ENCODE measurements at regions not wholly inside any gene's neighbourhood (a gene's known extent, or its start where the extent isn't known, plus 50 kb on each side); places are given as distances from the start of the nearest gene placed in this dataset.
A peak's percentile ranks its signal among the peaks of the same experiment; 100 is the strongest.
"Not testable (repeated sequence)": the region's sequence is repeated elsewhere in the genome, so short reads cannot be mapped to it uniquely, and the experiment has no call there.

GRCh38 chr7:33784000-33784399 is 121.3 kb upstream of the BMPER start:
- no peak for DNase-seq (ENCODE audit: low read depth)

DNA sequence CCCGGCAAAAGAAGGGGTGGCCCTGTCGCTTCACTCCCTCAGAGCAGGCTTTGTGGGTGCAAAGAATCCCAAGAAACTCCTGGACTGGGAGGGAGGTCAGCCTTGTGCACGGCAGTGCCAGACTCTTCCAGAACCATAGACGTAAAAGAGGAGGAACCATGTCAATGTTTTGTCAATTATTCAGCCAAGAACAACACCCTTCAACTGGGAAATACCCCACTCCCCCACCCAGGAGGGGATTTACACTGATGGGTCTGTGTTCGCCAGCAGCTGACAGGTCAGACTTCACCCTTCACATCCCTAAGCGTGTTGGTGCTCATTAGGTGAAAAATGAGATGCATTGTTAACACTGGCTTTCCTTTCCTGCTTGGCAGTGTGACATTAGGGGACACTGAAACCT is 116.8 kb upstream of the BMPER start:
- no peak for DNase-seq (ENCODE audit: low read depth)

DNA sequence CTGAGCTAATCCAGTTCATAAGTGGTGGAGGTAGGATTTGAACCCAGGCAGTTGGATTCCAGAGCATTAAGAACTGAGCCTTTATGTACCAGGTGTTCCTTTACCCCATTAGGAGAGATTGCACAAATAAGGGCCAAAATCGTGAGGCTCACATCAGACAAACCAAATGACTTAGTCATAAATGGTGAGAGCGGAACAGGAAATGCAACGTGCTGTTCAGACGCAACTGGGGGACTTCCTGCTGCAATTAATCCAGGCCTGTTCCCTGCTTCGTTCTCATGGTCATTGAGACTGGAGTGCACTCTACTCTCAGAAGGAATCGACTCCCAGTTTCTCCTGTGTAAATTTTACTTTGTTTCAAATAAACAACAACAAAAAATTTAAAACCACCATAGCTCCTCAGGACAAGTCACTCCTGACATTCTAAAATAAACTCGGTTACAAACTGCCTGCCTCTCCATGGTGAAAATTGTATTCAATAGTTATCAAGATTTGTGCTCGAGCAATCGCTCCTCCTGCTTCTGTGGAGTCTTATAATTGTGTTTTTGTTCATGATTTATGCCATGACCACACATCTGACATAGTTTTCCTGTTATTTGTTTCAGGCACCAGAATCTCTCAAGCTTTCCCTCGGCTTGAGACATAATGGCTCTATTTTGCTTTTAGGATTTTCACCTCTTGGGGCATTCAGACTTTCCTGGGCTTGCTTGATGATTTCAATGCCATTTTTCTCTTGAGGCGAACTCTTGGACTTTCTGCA is 115.3 kb upstream of the BMPER start:
- no peak for DNase-seq (ENCODE audit: low read depth)

- no peak for DNase-seq (ENCODE audit: low read depth)
Measured at GRCh38 chr7:33790746-33791145, 114.6 kb upstream of the BMPER start.

- no peak for DNase-seq (ENCODE audit: low read depth)
Measured at GRCh38 chr7:33792041-33792440, 113.3 kb upstream of the BMPER start.

DNA sequence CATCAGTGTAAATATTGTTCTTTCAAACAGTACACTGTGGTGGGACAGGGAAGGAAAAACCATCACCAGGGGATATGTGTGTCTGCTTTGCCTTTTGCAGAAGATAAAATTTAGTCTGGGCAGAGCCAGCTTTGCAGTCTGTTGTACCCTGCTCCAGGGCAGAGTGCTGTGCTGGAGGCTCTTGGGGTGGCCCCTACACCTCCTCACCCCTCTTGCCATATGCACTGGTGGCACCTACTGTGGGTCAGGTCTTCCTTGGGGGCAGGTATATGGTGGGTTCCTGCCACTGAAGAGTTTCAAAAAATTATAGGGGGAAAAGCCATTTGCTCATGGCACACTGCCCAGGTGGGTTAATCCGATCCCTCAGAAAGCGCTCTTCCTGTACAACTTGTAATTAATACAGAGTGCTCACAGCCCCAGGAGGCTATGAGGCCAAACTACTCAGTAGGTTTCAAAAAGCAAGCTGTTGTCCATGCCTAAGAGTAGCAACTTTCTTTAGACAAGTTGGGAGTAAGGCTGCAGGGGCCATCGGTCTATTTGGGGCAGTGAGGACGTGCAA is 112.7 kb upstream of the BMPER start:
- DNase-seq (ENCODE audit: low read depth), result no peak

DNA sequence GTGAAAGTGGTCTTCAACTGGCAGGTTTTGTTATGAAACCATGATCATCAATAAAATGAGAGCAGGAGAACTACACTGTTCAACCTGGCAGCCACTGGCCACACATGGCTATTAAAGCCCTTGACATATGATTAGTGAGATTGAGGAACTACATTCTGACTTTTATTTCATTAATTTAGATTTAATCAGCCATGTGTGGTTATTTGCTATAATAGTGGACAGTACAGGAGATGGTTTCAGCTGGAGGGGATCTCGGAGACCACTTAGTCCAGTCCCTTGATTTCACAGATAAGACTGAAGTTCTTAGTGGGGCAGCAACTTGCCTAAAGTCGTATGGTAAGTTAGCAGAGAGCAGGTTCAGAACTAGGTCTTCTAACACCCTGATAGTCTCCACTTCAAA is 111.7 kb upstream of the BMPER start:
- no peak for DNase-seq (ENCODE audit: low read depth)

- DNase-seq (ENCODE audit: low read depth), result peak; percentile 13
Measured at GRCh38 chr7:33794419-33794818, 110.9 kb upstream of the BMPER start.

DNA sequence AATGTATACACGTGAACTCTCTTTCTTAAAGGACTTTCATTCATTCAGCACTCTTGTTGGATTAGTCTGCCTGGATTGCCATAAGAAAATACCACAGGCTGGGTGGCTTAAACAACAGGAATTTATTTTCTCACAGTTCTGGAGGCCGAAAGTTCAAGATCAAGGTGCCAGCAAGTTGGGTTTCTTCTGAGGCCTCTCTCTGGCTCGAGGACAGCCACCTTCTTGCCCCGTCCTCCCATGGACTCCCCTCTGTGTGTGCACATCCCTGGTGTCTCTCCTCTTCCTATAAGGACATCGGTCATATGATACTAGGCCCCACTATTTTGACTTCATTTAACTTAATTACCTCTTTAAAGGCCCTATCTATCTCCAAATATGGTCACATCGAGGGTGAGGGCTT is 110.4 kb upstream of the BMPER start:
- no peak for DNase-seq (ENCODE audit: low read depth)

DNA sequence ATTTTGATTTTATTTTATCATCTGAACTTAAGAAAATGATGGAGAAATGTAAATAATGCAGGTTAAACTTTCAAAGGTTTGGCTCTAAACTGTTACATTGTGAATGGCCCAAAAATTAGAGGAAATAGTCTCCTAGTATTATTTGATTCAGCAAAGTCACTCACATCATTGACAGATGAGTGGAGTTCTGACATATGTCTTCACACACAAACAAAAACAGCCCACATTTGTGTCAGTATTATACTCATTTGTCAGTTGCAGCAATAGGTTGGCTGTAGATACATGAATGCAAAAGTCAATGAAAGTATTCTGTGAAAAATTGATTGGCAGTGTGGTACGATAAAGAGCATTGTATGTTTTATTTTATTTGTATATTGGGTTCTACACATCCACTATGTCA is 108.8 kb upstream of the BMPER start:
- no peak for DNase-seq (ENCODE audit: low read depth)

GRCh38 chr7:33797512-33797911 is 107.8 kb upstream of the BMPER start:
- DNase-seq (ENCODE audit: low read depth), result not testable (repeated sequence)

- DNase-seq (ENCODE audit: low read depth), result no peak
Measured at GRCh38 chr7:33798686-33799325, 106.5 kb upstream of the BMPER start.

GRCh38 chr7:33799766-33800165 is 105.6 kb upstream of the BMPER start:
- no peak for DNase-seq (ENCODE audit: low read depth)

DNA sequence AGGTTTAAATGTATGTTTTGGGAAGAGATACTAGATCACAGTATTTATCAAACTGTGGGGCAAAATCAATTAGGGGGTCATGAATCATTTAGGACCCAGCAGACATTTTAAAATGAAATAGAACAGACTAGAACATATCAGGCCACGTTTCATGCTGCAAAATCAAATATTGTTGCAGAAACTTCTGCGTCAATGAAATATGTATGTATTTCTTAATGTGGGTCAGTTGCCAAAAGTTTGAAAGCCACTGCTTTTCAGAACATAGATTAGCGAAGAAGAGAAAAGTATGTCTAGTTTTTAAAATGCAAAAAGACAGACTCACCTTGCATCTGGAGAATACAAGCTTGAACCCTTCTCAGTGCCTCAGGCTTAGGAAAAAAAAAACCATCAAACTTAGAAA is 102.7 kb upstream of the BMPER start:
- DNase-seq (ENCODE audit: low read depth), result no peak

DNA sequence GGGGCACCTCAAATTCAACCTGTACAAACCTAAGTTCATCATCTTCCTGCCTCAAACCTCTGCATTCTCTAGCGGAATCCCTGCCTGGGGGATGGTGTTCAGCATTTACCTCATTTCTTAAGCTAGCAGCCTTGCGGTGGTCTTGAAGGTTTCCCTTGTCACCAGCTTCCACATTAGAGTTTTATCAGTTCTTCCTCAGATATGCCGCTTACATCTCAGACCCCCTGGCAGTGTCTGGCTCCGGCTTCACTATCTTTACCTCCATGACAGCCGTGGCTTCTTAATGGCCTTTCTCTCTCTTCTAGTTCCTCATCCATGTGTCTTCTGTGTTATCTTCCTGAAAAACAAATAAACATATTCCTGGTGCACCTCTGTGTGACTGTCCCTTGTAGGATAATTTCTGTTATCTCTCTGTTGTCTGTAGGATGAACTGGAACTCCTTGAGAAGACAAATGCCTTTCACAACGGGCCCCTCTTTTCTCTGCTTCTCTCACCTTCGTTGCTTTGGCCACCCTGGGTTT is 101.1 kb upstream of the BMPER start:
- no peak for DNase-seq (ENCODE audit: low read depth)

- peak; percentile 74 for DNase-seq (ENCODE audit: low read depth)
Measured at GRCh38 chr7:33805630-33806233, 99.6 kb upstream of the BMPER start.

- peak; percentile 30 for DNase-seq (ENCODE audit: low read depth)
Measured at GRCh38 chr7:33806298-33807154, 98.8 kb upstream of the BMPER start.

DNA sequence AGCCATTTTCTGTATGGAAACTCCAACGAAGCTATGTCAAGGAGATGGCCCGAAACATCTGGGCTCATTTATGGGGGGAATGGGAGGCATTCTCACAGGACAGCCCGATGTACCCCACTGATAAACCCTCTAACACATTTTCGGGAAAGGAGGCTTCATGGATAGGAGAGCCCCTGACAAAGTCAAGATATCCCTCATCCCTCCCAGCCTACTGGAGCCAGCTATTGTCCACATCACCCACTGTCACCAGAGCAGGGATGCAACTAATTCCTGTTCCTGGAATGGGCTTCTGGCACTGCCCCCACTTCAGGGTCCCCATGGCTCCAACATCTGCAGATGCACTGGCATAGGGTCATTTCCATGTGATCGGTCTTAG is 98.2 kb upstream of the BMPER start:
- DNase-seq (ENCODE audit: low read depth), result no peak

GRCh38 chr7:33807779-33808482 is 97.4 kb upstream of the BMPER start:
- peak; percentile 93 for DNase-seq (ENCODE audit: low read depth)

- DNase-seq (ENCODE audit: low read depth), result peak; percentile 83
Measured at GRCh38 chr7:33809228-33809627, 96.1 kb upstream of the BMPER start.

GRCh38 chr7:33810356-33810755 is 95.0 kb upstream of the BMPER start:
- no peak for DNase-seq (ENCODE audit: low read depth)

All from fibroblast of gingiva (primary cell).